Thyroid gland (tissue), 4 donors: ENCODE measurements at regions not wholly inside any gene's neighbourhood (a gene's known extent, or its start where the extent isn't known, plus 50 kb on each side); places are given as distances from the start of the nearest gene placed in this dataset.
A peak's percentile ranks its signal among the peaks of the same experiment; 100 is the strongest.

ENCODE experiments used
- DNase-seq, 2 donors: peaks; one replicate each; pipeline ENCODE4 v3.0.0-alpha.2; 2019
- H3K27ac ChIP-seq, 3 donors: fragments of 200-600 bp; sonication (generic); 1 replicate in 2 of 3; 2 replicates in 1 of 3; pipeline ENCODE4 v1.5.1; 2016 to 2019; ENCODE audit warnings: mild to moderate bottlenecking in 1 of 3, moderate library complexity in 1 of 3
- H3K27me3 ChIP-seq: fragments of 200-600 bp; sonication (generic); one replicate; pipeline ENCODE4 v1.5.1; 2019
- H3K36me3 ChIP-seq, 2 donors: fragments of 200-600 bp; sonication (generic); one replicate each; pipeline ENCODE4 v1.5.1; 2016 to 2019
- H3K4me1 ChIP-seq, 2 donors: fragments of 200-600 bp; sonication (generic); one replicate each; pipeline ENCODE4 v1.5.1; 2017 to 2019
- H3K4me3 ChIP-seq, 3 donors: fragments of 200-600 bp; sonication (generic); replicated peaks in 1 of 3; 1 replicate in 2 of 3; 2 replicates in 1 of 3; pipeline ENCODE4 v1.5.1; 2016; ENCODE audit warnings: mild to moderate bottlenecking in 1 of 3
- H3K9me3 ChIP-seq: fragments of 200-600 bp; sonication (generic); one replicate; pipeline ENCODE4 v1.5.1; 2017
- CTCF ChIP-seq, 6 experiments: fragments of 200-600 bp in 3 of 6; fragments of 450-650 bp in 3 of 6; sonication (generic) in 3 of 6; IDR thresholded peaks; one replicate each; pipeline ENCODE4 v1.5.1; 2016 to 2019; ENCODE audit warnings: antibody characterized with exemption in 6 of 6, mild to moderate bottlenecking in 2 of 6, inconsistent platforms in 1 of 6, moderate library complexity in 1 of 6
- POLR2A ChIP-seq, 2 donors: fragments of 450-650 bp; IDR thresholded peaks; one replicate each; pipeline ENCODE4 v1.6.1; 2017; ENCODE audit warnings: antibody characterized with exemption in 2 of 2, mild to moderate bottlenecking in 2 of 2, moderate library complexity in 1 of 2
- WGBS, 2 donors: methylation state at CpG; one replicate each; pipeline ENCODE4 v1.1.5; 2017; 5-methylcytosine and 5-hydroxymethylcytosine counted together
- intact Hi-C: fragments of 100-400 bp; cut with DNase I; formaldehyde crosslinking; loops from one replicate; pipeline ENCODE4 v1.15.1; 2023

DNA sequence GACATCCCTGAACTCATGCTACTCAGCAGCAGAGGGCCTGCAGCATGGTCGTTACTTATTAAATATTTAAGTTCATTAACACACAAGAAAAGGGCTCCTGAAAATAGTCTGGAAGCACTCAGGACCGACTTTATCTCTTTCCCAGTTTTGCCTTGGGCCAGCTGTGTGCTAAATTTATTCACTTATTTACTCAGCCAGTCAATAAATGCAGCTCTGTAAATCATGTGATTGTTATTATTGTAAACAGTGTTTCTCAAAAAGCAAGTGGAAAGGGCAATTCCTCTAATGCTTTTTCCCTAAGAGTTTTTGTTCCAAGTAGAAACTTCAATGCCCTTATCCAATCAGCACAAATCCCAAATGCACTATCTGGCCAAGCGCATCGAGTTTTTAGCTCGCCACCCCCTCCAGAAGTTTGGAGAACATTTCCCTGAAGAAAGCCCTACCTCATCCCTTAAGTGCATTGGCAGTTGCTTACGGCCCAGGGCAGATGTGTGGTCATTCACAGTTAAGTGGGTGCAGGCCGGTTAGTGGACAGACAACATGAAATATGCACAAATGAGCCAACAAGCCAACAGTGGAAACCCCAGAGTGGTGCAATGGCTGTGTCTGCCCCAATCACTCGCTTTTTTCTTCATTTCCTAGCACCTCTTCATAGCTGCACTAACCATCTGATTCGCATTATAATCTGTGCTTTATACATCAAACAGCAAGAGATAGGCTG is 125.8 kb downstream of the SMIM20 start:
- TF ChIP-seq POLR2A (IDR thresholded peaks at IDR 0.05) (no peak), CTCF (IDR thresholded peaks at IDR 0.05) (no peak)
- no peak overlapping the region for H3K27ac ChIP-seq

GRCh38 chr4:26044524-26044923 is 130.5 kb downstream of the SMIM20 start:
- 64 to 68% methylated on average over 2 of the region's 2 CpGs for WGBS, 2 donors
- DNase-seq = no peak
- TF ChIP-seq CTCF (IDR thresholded peaks at IDR 0.05) (no peak), POLR2A (IDR thresholded peaks at IDR 0.05) (no peak)
- H3K36me3 ChIP-seq = no peaks in the 10 kb centered on the region
- H3K4me1 ChIP-seq = peaks cover 0 to 3% of the 10 kb centered on the region in 2 donors
- H3K9me3 ChIP-seq = no peaks in the 10 kb centered on the region
- H3K27me3 ChIP-seq = no peaks in the 10 kb centered on the region
- no peak overlapping the region for H3K27ac ChIP-seq
- intact Hi-C loops = no loop called here
- H3K4me3 ChIP-seq = no peak overlapping the region

More for the DNA sequence above, 125.8 kb downstream of the SMIM20 start:
- no peaks in the 10 kb centered on the region for H3K36me3 ChIP-seq
- intact Hi-C loops = no loop called here
- WGBS, 2 donors = 78 to 83% methylated on average over 9 of the region's 9 CpGs
- H3K4me3 ChIP-seq = no peak overlapping the region
- H3K9me3 ChIP-seq = no peaks in the 10 kb centered on the region
- DNase-seq = no peak
- no peaks in the 10 kb centered on the region for H3K4me1 ChIP-seq
- H3K27me3 ChIP-seq = no peaks in the 10 kb centered on the region

GRCh38 chr4:26044983-26045382 is 131.0 kb downstream of the SMIM20 start:
- WGBS, 2 donors = 87 to 92% methylated on average over 4 of the region's 4 CpGs
- intact Hi-C loops = no loop called here
- Histone ChIP-seq H3K27me3 (no peaks in the 10 kb centered on the region), H3K4me3 (no peak overlapping the region), H3K27ac (no peak overlapping the region), H3K36me3 (no peaks in the 10 kb centered on the region), H3K4me1 (peaks cover 0 to 3% of the 10 kb centered on the region in 2 donors), H3K9me3 (no peaks in the 10 kb centered on the region)
- TF ChIP-seq CTCF (IDR thresholded peaks at IDR 0.05) = no peak
- TF ChIP-seq POLR2A (IDR thresholded peaks at IDR 0.05) = no peak
- no peak for DNase-seq

DNA sequence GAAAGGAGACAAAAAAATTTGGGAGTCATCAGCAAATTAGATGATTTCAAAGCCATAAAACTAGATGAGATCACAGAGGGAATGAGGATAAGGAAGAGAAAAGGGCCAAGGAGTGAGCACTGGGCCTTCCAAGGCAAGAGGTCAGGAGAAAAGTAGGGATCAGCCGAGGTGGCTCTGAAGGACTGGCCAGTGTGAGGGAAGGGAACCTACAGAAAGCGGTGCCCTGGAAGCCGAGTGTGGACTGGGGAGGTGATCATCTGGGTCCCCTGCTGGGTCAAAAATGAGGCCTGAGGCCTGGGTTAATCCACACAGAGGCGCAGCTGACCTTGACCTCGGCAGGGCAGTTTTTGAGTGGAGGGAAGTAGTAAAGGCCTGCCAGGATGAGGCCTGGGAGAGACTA is 133.8 kb downstream of the SMIM20 start:
- intact Hi-C loops = no loop called here
- Histone ChIP-seq H3K4me3 (no peak overlapping the region), H3K4me1 (peaks cover 0 to 3% of the 10 kb centered on the region in 2 donors), H3K36me3 (no peaks in the 10 kb centered on the region), H3K27me3 (no peaks in the 10 kb centered on the region), H3K9me3 (no peaks in the 10 kb centered on the region), H3K27ac (peak overlapping the region; percentile 55 to 76 (median 74))
- WGBS, 2 donors = 82 to 88% methylated on average over 5 of the region's 5 CpGs
- no peak for TF ChIP-seq POLR2A (IDR thresholded peaks at IDR 0.05)
- DNase-seq = no peak

GRCh38 chr4:26048378-26048882 is 134.4 kb downstream of the SMIM20 start:
- peak in 1 of 2 donors; percentile 18 for DNase-seq
- Histone ChIP-seq H3K4me1 (peaks cover 0 to 3% of the 10 kb centered on the region in 2 donors), H3K4me3 (no peak overlapping the region), H3K27me3 (no peaks in the 10 kb centered on the region), H3K9me3 (no peaks in the 10 kb centered on the region), H3K27ac (peak overlapping the region; percentile 55 to 76 (median 74)), H3K36me3 (no peaks in the 10 kb centered on the region)
- TF ChIP-seq POLR2A (IDR thresholded peaks at IDR 0.05) (no peak), CTCF (IDR thresholded peaks at IDR 0.05) (no peak)
- 56 to 64% methylated on average over 12 of the region's 12 CpGs for WGBS, 2 donors
- intact Hi-C loops = no loop called here
